Psoas muscle (tissue), 7 donors: ENCODE measurements at regions not wholly inside any gene's neighbourhood (a gene's known extent, or its start where the extent isn't known, plus 50 kb on each side); places are given as distances from the start of the nearest gene placed in this dataset.

Experiments
- ATAC-seq, 4 donors: fragments of 200-7000 bp; cut with Tn5 transposase; one replicate each; pipeline ENCODE4 v1.9.1; 2020; ENCODE audit warnings: moderate library complexity in 3 of 4, mild to moderate bottlenecking in 2 of 4
- DNase-seq, 2 donors: peaks; one replicate each; pipeline ENCODE4 v3.0.0-alpha.2; 2020
- H3K27ac ChIP-seq: fragments of 200-600 bp; one replicate; pipeline ENCODE4 v1.8.0; 2022
- H3K27me3 ChIP-seq, 3 donors: fragments of 200-600 bp in 1 of 3; one replicate each; pipeline versions ENCODE4 v1.6.1 to v1.8.0; 2013 to 2022; ENCODE audit warnings: low read length in 2 of 3, mild to moderate bottlenecking in 2 of 3, moderate library complexity in 1 of 3; ENCODE audit not compliant: insufficient read depth in 3 of 3
- H3K36me3 ChIP-seq, 2 donors: fragments of 200-600 bp in 1 of 2; one replicate each; pipeline versions ENCODE4 v1.6.1 to v1.8.0; 2013 to 2022; ENCODE audit warnings: low read depth in 1 of 2, mild to moderate bottlenecking in 1 of 2, moderate library complexity in 1 of 2; ENCODE audit not compliant: insufficient read depth in 1 of 2
- H3K4me1 ChIP-seq: fragments of 200-600 bp; one replicate; pipeline ENCODE4 v1.8.0; 2022
- H3K4me3 ChIP-seq: fragments of 200-600 bp; one replicate; pipeline ENCODE4 v1.8.0; 2022; ENCODE audit warnings: mild to moderate bottlenecking
- H3K9me3 ChIP-seq: fragments of 200-600 bp; one replicate; pipeline ENCODE4 v1.8.0; 2022
- CTCF ChIP-seq: fragments of 200-600 bp; IDR thresholded peaks from one replicate; pipeline ENCODE4 v1.8.0; 2022; ENCODE audit warnings: antibody characterized with exemption
- WGBS, 3 donors: extraction: QIAGEN DNeasy Blood & Tissue Kit; methylation state at CpG; one replicate each; pipeline versions ENCODE4 v1.1.6 to v1.1.7; 2013; 5-methylcytosine and 5-hydroxymethylcytosine counted together
- intact Hi-C, 2 donors: fragments of 100-400 bp; cut with DNase I; formaldehyde crosslinking; loops; one replicate each; pipeline versions ENCODE4 v1.11.0 to v1.14.2; 2022
- donor health status: healthy with polysubstance abuse.
- donor health status: DM: no; HTN: no; CAD: no; lungs with moderate emphysema.
- donor health status: Bipolar disorder and iron deficiency.
- donor health status: healthy.
- donor health status: DM: yes; HTN: yes; CAD: no.
- donor health status: DM: no; HTN: no; CAD: no.
- donor health status: DM: yes; HTN: yes; CAD: no.

GRCh38 chr15:85314633-85315032, 65.8 kb upstream of the AKAP13 start:
- no peaks in the 10 kb centered on the region for H3K36me3 ChIP-seq
- intact Hi-C loops = no loop called here
- no peaks in the 10 kb centered on the region for H3K4me1 ChIP-seq
- TF ChIP-seq CTCF = no peak
- H3K27ac ChIP-seq = no peak overlapping the region
- WGBS, 3 donors = 94 to 98% (median 97%) methylated on average over 4 of the region's 4 CpGs
- no peak for DNase-seq
- no peak overlapping the region for H3K4me3 ChIP-seq
- no peak for ATAC-seq
- no peaks in the 10 kb centered on the region for H3K27me3 ChIP-seq
- no peaks in the 10 kb centered on the region for H3K9me3 ChIP-seq

- Histone ChIP-seq H3K4me1 (no peaks in the 10 kb centered on the region), H3K36me3 (no peaks in the 10 kb centered on the region), H3K4me3 (no peak overlapping the region), H3K9me3 (no peaks in the 10 kb centered on the region), H3K27ac (no peak overlapping the region), H3K27me3 (no peaks in the 10 kb centered on the region)
- intact Hi-C loops = no loop called here
- DNase-seq (no peak), ATAC-seq (no peak)
- WGBS, 3 donors = 75 to 82% (median 82%) methylated on average over 8 of the region's 8 CpGs
- TF ChIP-seq CTCF = no peak
These were observed 64.0 kb upstream of the AKAP13 start for GRCh38 chr15:85316244-85316934.

- Histone ChIP-seq H3K4me3 (no peak overlapping the region), H3K27me3 (no peaks in the 10 kb centered on the region), H3K4me1 (no peaks in the 10 kb centered on the region), H3K27ac (no peak overlapping the region), H3K36me3 (no peaks in the 10 kb centered on the region), H3K9me3 (peaks cover 3% of the 10 kb centered on the region)
- no peak for ATAC-seq
- no peak for TF ChIP-seq CTCF
- DNase-seq = no peak
- intact Hi-C loops = no loop called here
- WGBS, 3 donors = 62 to 68% (median 64%) methylated on average over 2 of the region's 2 CpGs
These were observed 62.2 kb upstream of the AKAP13 start for GRCh38 chr15:85318048-85318731.

GRCh38 chr15:85318732-85319076, 61.7 kb upstream of the AKAP13 start:
- DNase-seq (no peak), ATAC-seq (no peak)
- Histone ChIP-seq H3K4me3 (no peak overlapping the region), H3K9me3 (peaks cover 3% of the 10 kb centered on the region), H3K4me1 (no peaks in the 10 kb centered on the region), H3K27me3 (no peaks in the 10 kb centered on the region), H3K36me3 (no peaks in the 10 kb centered on the region), H3K27ac (no peak overlapping the region)
- WGBS, 3 donors = 83 to 88% (median 86%) methylated on average over 2 of the region's 2 CpGs
- intact Hi-C loops = no loop called here
- TF ChIP-seq CTCF = no peak
